Endothelial cell of hepatic sinusoid (primary cell): ENCODE measurements at regions not wholly inside any gene's neighbourhood (a gene's known extent, or its start where the extent isn't known, plus 50 kb on each side); places are given as distances from the start of the nearest gene placed in this dataset.

Experiments
- in situ Hi-C: cut with HindIII; loops from 2 replicates; pipeline ENCODE4 v1.10.0; 2017; ENCODE audit warnings: low sequenced_read_pairs

- in situ Hi-C loops: no loop called here
Measured at GRCh38 chr18:26745288-26746181, 120.0 kb downstream of the AQP4 start.

- in situ Hi-C loops: no loop called here
Measured at GRCh38 chr18:26741758-26742157, 123.7 kb downstream of the AQP4 start.

GRCh38 chr18:26741048-26741447 lies 124.5 kb downstream of the AQP4 start:
- in situ Hi-C loops: no loop called here

- in situ Hi-C loops: no loop called here
Measured at GRCh38 chr18:26740396-26740795, 125.1 kb downstream of the AQP4 start.

GRCh38 chr18:26738706-26739105 lies 126.8 kb downstream of the AQP4 start:
- in situ Hi-C loops: no loop called here

GRCh38 chr18:26736301-26736700 lies 129.2 kb downstream of the AQP4 start:
- in situ Hi-C loops: no loop called here

- in situ Hi-C loops: no loop called here
Measured at GRCh38 chr18:26734760-26735159, 130.7 kb downstream of the AQP4 start.

- in situ Hi-C loops: no loop called here
Measured at GRCh38 chr18:26729449-26729848, 136.1 kb downstream of the AQP4 start.

- in situ Hi-C loops: no loop called here
Measured at GRCh38 chr18:26729008-26729407, 136.5 kb downstream of the AQP4 start.

GRCh38 chr18:26723981-26724380 lies 141.5 kb downstream of the AQP4 start:
- in situ Hi-C loops: no loop called here

- in situ Hi-C loops: no loop called here
Measured at GRCh38 chr18:26722565-26722931, 143.0 kb downstream of the AQP4 start.

- in situ Hi-C loops: no loop called here
Measured at GRCh38 chr18:26721854-26722564, 143.5 kb downstream of the AQP4 start.

GRCh38 chr18:26719896-26720295 lies 145.6 kb downstream of the AQP4 start:
- in situ Hi-C loops: no loop called here

- in situ Hi-C loops: no loop called here
Measured at GRCh38 chr18:26717123-26717719, 148.3 kb downstream of the AQP4 start.

GRCh38 chr18:26714739-26715138 lies 150.8 kb downstream of the AQP4 start:
- in situ Hi-C loops: loop anchor here (5.0 kb wide), 1 partner anchor 68 kb away; no protein-coding TSS in a partner anchor

GRCh38 chr18:26711756-26712155 lies 153.8 kb downstream of the AQP4 start:
- in situ Hi-C loops: loop anchor here (5.0 kb wide), 1 partner anchor 71 kb away; no protein-coding TSS in a partner anchor

GRCh38 chr18:26710470-26711096 lies 154.9 kb downstream of the AQP4 start:
- in situ Hi-C loops: loop anchor here (5.0 kb wide), 1 partner anchor 72 kb away; no protein-coding TSS in a partner anchor

- in situ Hi-C loops: loop anchor here (5.0 kb wide), 1 partner anchor 72 kb away; no protein-coding TSS in a partner anchor
Measured at GRCh38 chr18:26709897-26710296, 155.6 kb downstream of the AQP4 start.

- in situ Hi-C loops: no loop called here
Measured at GRCh38 chr18:26708806-26709716, 156.4 kb downstream of the AQP4 start.

GRCh38 chr18:26706911-26707351 lies 158.6 kb downstream of the AQP4 start:
- in situ Hi-C loops: no loop called here
